OCI-LY7 (cell line): ENCODE measurements at regions not wholly inside any gene's neighbourhood (a gene's known extent, or its start where the extent isn't known, plus 50 kb on each side); places are given as distances from the start of the nearest gene placed in this dataset.
"Not testable (repeated sequence)": the region's sequence is repeated elsewhere in the genome, so short reads cannot be mapped to it uniquely, and the experiment has no call there.

ENCODE experiments used
- BruUV-seq: library from RNA; stranded (reverse); fragments of 400-500 nt; replicated peaks from 2 replicates; lab custom pipeline; 2021; lab: Mats Ljungman, UMichigan
- CTCF ChIA-PET: fragments of 300-600 bp; sonication (Branson Sonifier 250); formaldehyde crosslinking; loops from one replicate; lab custom pipeline; 2022; ENCODE audit warnings: antibody characterized with exemption; ENCODE audit not compliant: unreplicated experiment; lab: Charles Lee
- POLR2A ChIA-PET: fragments of 300-600 bp; sonication (Branson Sonifier 250); formaldehyde crosslinking; loops from one replicate; lab custom pipeline; 2022; ENCODE audit warnings: antibody characterized with exemption; lab: Charles Lee
- DNase-seq: peaks from one replicate; pipeline ENCODE4 v3.0.0-alpha.2; 2015; ENCODE audit warnings: low spot score
- H2AFZ ChIP-seq: fragments of 200-600 bp; sonication (generic), shearing (Covaris generic); 2 replicates; pipeline ENCODE4 v1.6.1; 2014; ENCODE audit warnings: mild to moderate bottlenecking, antibody characterized with exemption, low read length, moderate library complexity
- H3K27ac ChIP-seq: fragments of 200-600 bp; sonication (generic); 2 replicates; pipeline ENCODE4 v1.5.1; 2014; ENCODE audit warnings: mixed run types, low read depth, mild to moderate bottlenecking, moderate library complexity, low read length, inconsistent platforms; ENCODE audit not compliant: poor library complexity, severe bottlenecking
- H3K36me3 ChIP-seq: fragments of 200-600 bp; sonication (generic); 2 replicates; pipeline ENCODE4 v1.6.1; 2014; ENCODE audit warnings: mild to moderate bottlenecking, antibody characterized with exemption, low read length, moderate library complexity, mixed read lengths; ENCODE audit not compliant: insufficient read depth
- H3K4me1 ChIP-seq: fragments of 200-600 bp; sonication (generic); 2 replicates; pipeline ENCODE4 v1.5.1; 2014; ENCODE audit warnings: mild to moderate bottlenecking, low read length; ENCODE audit not compliant: insufficient read depth, poor library complexity, severe bottlenecking
- H3K4me2 ChIP-seq: fragments of 200-600 bp; sonication (generic); 2 replicates; pipeline ENCODE4 v1.6.1; 2014; ENCODE audit warnings: mild to moderate bottlenecking, low read length
- H3K4me3 ChIP-seq: fragments of 200-600 bp; sonication (generic); 2 replicates; pipeline ENCODE4 v1.5.1; 2014; ENCODE audit warnings: mild to moderate bottlenecking, low read depth, low read length; ENCODE audit not compliant: poor library complexity, severe bottlenecking
- H3K79me2 ChIP-seq: fragments of 200-600 bp; sonication (generic); 2 replicates; pipeline ENCODE4 v1.6.1; 2016; ENCODE audit warnings: low read depth, mild to moderate bottlenecking, low read length, moderate library complexity, mixed read lengths; ENCODE audit not compliant: insufficient read depth
- H3K9me2 ChIP-seq: fragments of 200-600 bp; sonication (generic); 2 replicates; pipeline ENCODE4 v1.6.1; 2016; ENCODE audit warnings: mild to moderate bottlenecking, low read length, mixed read lengths; ENCODE audit not compliant: insufficient read depth
- H3K9me3 ChIP-seq: fragments of 200-600 bp; sonication (generic); 2 replicates; pipeline ENCODE4 v1.6.1; 2014; ENCODE audit warnings: mild to moderate bottlenecking, mixed run types, low read length, mixed read lengths
- H4K20me1 ChIP-seq: fragments of 200-600 bp; sonication (generic); 2 replicates; pipeline ENCODE4 v1.6.1; 2014; ENCODE audit warnings: mild to moderate bottlenecking, antibody characterized with exemption, low read length, moderate library complexity, mixed read lengths; ENCODE audit not compliant: insufficient read depth
- intact Hi-C: fragments of 100-400 bp; cut with micrococcal nuclease; formaldehyde crosslinking; loops from one replicate; pipeline ENCODE4 v1.10.0; 2022; ENCODE audit not compliant: unreplicated experiment

DNA sequence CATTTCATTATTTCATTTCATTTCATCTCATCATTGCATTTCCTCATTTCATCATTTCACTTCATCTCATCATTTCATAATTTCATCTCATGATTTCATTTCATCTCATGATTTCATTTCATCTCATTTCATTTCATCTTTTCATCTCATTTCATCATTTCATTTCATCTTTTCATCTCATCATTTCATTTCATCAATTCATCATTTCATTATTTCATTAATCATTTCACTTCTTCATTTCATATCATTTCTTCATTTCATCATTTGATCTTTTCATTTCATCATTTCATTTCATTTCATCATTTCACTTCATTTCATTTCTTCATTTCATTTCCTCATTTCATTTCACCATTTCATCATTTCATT, 176.8 kb downstream of the ZNF92 start:
- DNase-seq, intact Hi-C loops, H3K79me2 ChIP-seq, H3K27ac ChIP-seq, H3K4me2 ChIP-seq, POLR2A ChIA-PET, H2AFZ ChIP-seq, H4K20me1 ChIP-seq, BruUV-seq, H3K36me3 ChIP-seq, H3K4me1 ChIP-seq, H3K9me2 ChIP-seq, CTCF ChIA-PET, H3K9me3 ChIP-seq, H3K4me3 ChIP-seq: not testable (repeated sequence)

DNA sequence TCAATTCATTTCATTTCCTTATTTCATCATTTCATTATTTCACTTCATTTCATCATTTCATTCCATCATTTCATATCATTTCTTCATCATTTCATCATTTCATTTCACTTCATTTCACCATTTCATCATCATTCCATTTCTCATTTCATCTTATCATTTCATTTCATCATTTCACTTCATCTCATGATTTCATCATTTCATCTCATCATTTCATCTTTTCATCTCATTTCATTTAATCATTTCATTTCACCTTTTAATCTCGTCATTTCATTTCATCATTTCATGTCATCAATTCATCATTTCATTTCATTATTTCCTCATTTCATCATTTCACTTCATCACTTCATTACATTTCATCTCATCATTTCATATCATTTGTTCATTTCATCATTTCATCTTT, 177.4 kb downstream of the ZNF92 start:
- H4K20me1 ChIP-seq, H3K9me3 ChIP-seq, H3K4me3 ChIP-seq, H3K36me3 ChIP-seq, POLR2A ChIA-PET, H3K79me2 ChIP-seq, H3K27ac ChIP-seq, BruUV-seq, H2AFZ ChIP-seq, H3K4me1 ChIP-seq, DNase-seq, CTCF ChIA-PET, intact Hi-C loops, H3K4me2 ChIP-seq, H3K9me2 ChIP-seq: not testable (repeated sequence)

DNA sequence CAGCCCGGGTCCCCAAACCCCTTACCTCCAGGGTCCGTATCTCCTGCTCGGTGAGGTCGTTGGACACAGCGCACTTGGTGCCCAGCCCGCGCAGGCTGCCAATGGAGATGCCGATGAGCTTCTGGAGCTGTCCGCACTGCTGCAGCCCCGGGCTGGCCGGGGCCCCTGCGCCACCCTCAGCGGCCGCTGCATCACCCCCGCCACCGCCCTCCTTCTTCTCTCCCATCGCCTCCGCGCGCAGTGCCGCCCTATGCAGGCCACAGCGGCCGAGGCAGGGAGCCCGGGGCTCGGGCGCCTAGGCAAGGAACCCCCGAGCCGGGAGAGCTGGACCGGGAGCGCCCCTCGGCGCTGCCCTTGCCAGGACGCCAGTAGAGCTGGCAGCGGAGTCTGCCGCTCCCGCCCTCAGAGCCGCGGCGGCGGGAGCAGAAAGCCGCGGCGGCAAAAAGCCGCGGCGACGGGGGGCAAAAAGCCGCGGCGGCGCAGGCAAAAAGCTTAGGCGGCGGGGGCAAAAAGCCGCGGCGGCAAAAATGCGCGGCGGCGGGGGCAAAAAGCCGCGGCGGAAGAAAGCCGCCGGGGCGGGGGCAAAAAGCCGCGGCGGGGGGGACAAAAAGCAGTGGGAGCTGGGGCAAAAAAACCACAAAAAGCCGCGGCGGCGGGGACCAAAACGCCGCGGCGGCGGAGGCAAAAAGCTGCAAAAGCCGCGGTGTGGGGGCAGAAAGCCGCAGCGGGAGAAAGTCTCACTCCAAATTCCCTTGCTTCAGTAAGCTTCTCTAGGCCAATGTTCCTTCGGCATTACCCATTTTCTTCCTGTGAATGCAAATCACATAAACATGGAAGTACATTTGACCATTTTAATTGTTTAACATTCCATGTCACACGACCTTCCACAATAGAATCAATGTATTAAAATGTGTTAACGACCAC, 181.2 kb downstream of the ZNF92 start:
- CTCF ChIA-PET, BruUV-seq, H3K79me2 ChIP-seq, H3K4me1 ChIP-seq, POLR2A ChIA-PET, H3K4me3 ChIP-seq, H3K9me3 ChIP-seq, H3K4me2 ChIP-seq, H2AFZ ChIP-seq, H3K27ac ChIP-seq, DNase-seq, H4K20me1 ChIP-seq, H3K36me3 ChIP-seq, intact Hi-C loops, H3K9me2 ChIP-seq: not testable (repeated sequence)

DNA sequence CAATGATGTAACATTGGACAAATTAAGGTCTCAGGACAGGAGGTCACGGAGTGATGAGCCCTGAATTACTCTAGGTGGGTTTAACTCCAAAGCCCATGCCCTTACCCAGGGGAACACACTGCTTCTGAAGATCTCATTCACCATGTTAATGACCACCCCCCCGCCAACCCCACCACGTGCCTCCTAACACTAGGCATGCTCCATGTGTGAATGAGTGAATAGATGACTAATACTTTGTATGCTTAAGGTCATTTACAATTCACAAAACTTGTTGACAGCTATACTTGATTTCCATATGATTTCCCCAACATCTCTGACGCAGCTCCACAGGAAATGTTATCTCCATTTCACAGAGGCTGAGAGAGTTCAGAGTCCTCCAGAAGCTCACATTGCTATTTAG, 184.9 kb downstream of the ZNF92 start:
- intact Hi-C loops, H3K27ac ChIP-seq, H3K4me1 ChIP-seq, H3K79me2 ChIP-seq, H2AFZ ChIP-seq, POLR2A ChIA-PET, H3K9me2 ChIP-seq, BruUV-seq, DNase-seq, CTCF ChIA-PET, H3K9me3 ChIP-seq, H3K4me2 ChIP-seq, H3K36me3 ChIP-seq, H3K4me3 ChIP-seq, H4K20me1 ChIP-seq: not testable (repeated sequence)

DNA sequence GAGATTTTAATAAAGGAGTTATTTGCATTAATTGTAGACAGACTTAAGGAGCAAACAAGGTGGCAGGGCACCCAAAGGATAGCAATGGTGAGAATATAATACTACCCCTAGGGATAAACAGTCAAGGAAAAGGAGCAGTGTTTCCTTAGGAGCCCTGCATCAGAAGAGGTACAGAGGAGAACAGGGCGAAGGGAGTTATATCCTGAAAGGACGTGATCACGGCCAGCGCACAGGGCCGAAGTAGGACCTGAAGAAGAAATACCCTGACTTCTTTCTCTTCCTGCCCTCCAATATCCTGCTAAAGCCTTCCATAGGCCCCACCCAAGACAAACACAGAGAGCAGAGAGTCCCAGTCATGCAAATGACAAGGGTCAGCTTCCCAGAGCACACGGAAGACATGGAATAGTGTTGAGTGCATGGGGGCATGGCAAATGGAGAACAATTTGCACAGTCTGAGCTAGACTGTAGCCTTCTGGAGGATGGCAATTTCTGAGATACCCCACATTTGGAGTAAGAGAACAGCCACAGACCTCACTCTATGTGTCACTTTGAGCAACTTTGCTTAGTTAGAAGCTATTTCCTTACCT, 188.2 kb downstream of the ZNF92 start:
- intact Hi-C loops, BruUV-seq, H3K9me2 ChIP-seq, H3K79me2 ChIP-seq, H3K27ac ChIP-seq, H2AFZ ChIP-seq, H3K4me1 ChIP-seq, CTCF ChIA-PET, H3K36me3 ChIP-seq, H3K4me2 ChIP-seq, H4K20me1 ChIP-seq, POLR2A ChIA-PET, H3K9me3 ChIP-seq, DNase-seq, H3K4me3 ChIP-seq: not testable (repeated sequence)
